NCI-H526 (cell line): ENCODE measurements at regions not wholly inside any gene's neighbourhood (a gene's known extent, or its start where the extent isn't known, plus 50 kb on each side); places are given as distances from the start of the nearest gene placed in this dataset.
A peak's percentile ranks its signal among the peaks of the same experiment; 100 is the strongest.

ENCODE experiments used
- DNase-seq, 2 experiments: peaks; one replicate each; lab custom pipeline; 2025; lab: John Stamatoyannopoulos, UW

GRCh38 chr5:4079831-4080230 is 484.2 kb downstream of the IRX1 start:
- no peak for DNase-seq

- no peak for DNase-seq
These were observed 484.7 kb downstream of the IRX1 start for GRCh38 chr5:4080370-4080769.

GRCh38 chr5:4081059-4081458 is 485.4 kb downstream of the IRX1 start:
- no peak for DNase-seq

GRCh38 chr5:4081466-4081865 is 485.8 kb downstream of the IRX1 start:
- DNase-seq, result no peak

GRCh38 chr5:4082966-4083564 is 487.4 kb downstream of the IRX1 start:
- no peak for DNase-seq

GRCh38 chr5:4083591-4084337 is 488.1 kb downstream of the IRX1 start:
- DNase-seq, result no peak

GRCh38 chr5:4086081-4086480 is 490.4 kb downstream of the IRX1 start:
- DNase-seq, result no peak

- DNase-seq, result no peak
These were observed 491.5 kb downstream of the IRX1 start for GRCh38 chr5:4087110-4087509.

GRCh38 chr5:4089087-4089486 is 493.5 kb downstream of the IRX1 start:
- no peak for DNase-seq

- no peak for DNase-seq
These were observed 497.6 kb downstream of the IRX1 start for GRCh38 chr5:4093236-4093635.

- no peak for DNase-seq
These were observed 498.3 kb downstream of the IRX1 start for GRCh38 chr5:4093970-4094369.

- DNase-seq, result no peak
These were observed 500.4 kb downstream of the IRX1 start for GRCh38 chr5:4095918-4096630.

GRCh38 chr5:4097199-4097598 is 501.6 kb downstream of the IRX1 start:
- DNase-seq, result peak; percentile 16 to 44

- no peak for DNase-seq
These were observed 502.6 kb downstream of the IRX1 start for GRCh38 chr5:4098226-4098625.

- DNase-seq, result no peak
These were observed 503.8 kb downstream of the IRX1 start for GRCh38 chr5:4099386-4099785.

- DNase-seq, result no peak
These were observed 505.1 kb downstream of the IRX1 start for GRCh38 chr5:4100739-4101138.

GRCh38 chr5:4101189-4101588 is 505.6 kb downstream of the IRX1 start:
- DNase-seq, result peak; percentile 3 to 29

- DNase-seq, result no peak
These were observed 509.4 kb downstream of the IRX1 start for GRCh38 chr5:4104831-4105597.

GRCh38 chr5:4108690-4109089 is 513.1 kb downstream of the IRX1 start:
- DNase-seq, result no peak

GRCh38 chr5:4113426-4113825 is 517.8 kb downstream of the IRX1 start:
- DNase-seq, result no peak

GRCh38 chr5:4113905-4114304 is 518.3 kb downstream of the IRX1 start:
- DNase-seq, result no peak

- DNase-seq, result no peak
These were observed 518.8 kb downstream of the IRX1 start for GRCh38 chr5:4114452-4114851.
